ENCODE measurements at regions not wholly inside any gene's neighbourhood (a gene's known extent, or its start where the extent isn't known, plus 50 kb on each side); places are given as distances from the start of the nearest gene placed in this dataset.

DNA sequence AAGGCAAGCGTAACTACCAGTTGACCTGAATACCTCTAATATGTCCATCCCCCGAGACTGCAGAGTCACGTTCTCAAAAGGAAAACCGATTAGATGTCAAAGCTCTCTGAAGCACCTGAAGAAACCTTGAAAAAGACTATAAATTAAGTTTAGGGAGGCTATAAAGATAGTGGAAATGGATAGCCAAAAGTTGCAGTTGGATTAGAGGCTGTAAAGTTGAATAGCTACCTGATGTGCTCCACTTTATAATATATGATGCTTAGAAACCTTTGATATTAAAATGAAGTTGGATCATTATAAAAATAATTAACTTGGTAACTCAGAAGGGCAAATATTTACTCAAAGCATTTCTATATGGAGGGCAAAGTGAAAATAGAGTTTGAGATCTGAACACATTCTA is 506.6 kb upstream of the AGA start:
- ChIA-PET POLR2A (ENCODE audit: unreplicated experiment) (no interaction called here), CTCF (interaction anchor here (0.7 kb wide), 1 partner anchor 205 kb away, joined by 3 read pairs; no protein-coding TSS in a partner anchor)
- TF ChIP-seq NFE2L2 (IDR thresholded peaks at IDR 0.05; ENCODE audit: low read depth, low read length) = no peak
- TF ChIP-seq MAFK (IDR thresholded peaks at IDR 0.05; ENCODE audit: low read depth, low read length) = no peak
- TF ChIP-seq, protein P1, sequence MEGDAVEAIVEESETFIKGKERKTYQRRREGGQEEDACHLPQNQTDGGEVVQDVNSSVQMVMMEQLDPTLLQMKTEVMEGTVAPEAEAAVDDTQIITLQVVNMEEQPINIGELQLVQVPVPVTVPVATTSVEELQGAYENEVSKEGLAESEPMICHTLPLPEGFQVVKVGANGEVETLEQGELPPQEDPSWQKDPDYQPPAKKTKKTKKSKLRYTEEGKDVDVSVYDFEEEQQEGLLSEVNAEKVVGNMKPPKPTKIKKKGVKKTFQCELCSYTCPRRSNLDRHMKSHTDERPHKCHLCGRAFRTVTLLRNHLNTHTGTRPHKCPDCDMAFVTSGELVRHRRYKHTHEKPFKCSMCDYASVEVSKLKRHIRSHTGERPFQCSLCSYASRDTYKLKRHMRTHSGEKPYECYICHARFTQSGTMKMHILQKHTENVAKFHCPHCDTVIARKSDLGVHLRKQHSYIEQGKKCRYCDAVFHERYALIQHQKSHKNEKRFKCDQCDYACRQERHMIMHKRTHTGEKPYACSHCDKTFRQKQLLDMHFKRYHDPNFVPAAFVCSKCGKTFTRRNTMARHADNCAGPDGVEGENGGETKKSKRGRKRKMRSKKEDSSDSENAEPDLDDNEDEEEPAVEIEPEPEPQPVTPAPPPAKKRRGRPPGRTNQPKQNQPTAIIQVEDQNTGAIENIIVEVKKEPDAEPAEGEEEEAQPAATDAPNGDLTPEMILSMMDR (conservative IDR thresholded peaks at IDR 0.05; ENCODE audit: low read depth, low read length) = no peak
- TF ChIP-seq, protein P2, sequence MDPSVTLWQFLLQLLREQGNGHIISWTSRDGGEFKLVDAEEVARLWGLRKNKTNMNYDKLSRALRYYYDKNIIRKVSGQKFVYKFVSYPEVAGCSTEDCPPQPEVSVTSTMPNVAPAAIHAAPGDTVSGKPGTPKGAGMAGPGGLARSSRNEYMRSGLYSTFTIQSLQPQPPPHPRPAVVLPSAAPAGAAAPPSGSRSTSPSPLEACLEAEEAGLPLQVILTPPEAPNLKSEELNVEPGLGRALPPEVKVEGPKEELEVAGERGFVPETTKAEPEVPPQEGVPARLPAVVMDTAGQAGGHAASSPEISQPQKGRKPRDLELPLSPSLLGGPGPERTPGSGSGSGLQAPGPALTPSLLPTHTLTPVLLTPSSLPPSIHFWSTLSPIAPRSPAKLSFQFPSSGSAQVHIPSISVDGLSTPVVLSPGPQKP (IDR thresholded peaks at IDR 0.05; ENCODE audit: borderline replicate concordance, low read depth, low read length) = no peak
- H2BK120ac ChIP-seq (ENCODE audit: low read depth, low read length) = no peak overlapping the region
- H4K91ac ChIP-seq (ENCODE audit: insufficient read depth, low read depth, low read length) = no peak overlapping the region
- H3K18ac ChIP-seq (ENCODE audit: low read depth, low read length) = no peak overlapping the region
- no peak overlapping the region for H3K9ac ChIP-seq (ENCODE audit: low read depth, low read length)
- no peak overlapping the region for H2BK15ac ChIP-seq (ENCODE audit: low read depth, low read length)
- H2BK5ac ChIP-seq (ENCODE audit: low read depth, low read length, poor library complexity, severe bottlenecking) = no peak overlapping the region
- no TSS peak for BruUV-seq (replicated peaks)
- H3K23ac ChIP-seq (ENCODE audit: low read depth, low read length) = no peak overlapping the region
- in situ Hi-C loops (cut with MboI; ENCODE audit: low sequenced_read_pairs) (no loop called here), dilution Hi-C loops (cut with HindIII; ENCODE audit: low sequenced_read_pairs, unreplicated experiment) (no loop called here), intact Hi-C loops (cut with micrococcal nuclease) (no loop called here)
- H3K56ac ChIP-seq (ENCODE audit: extremely low read depth, insufficient read depth, low read length) = no peak overlapping the region
- no peak overlapping the region for H3K4me2 ChIP-seq (ENCODE audit: low read depth, low read length)
- H2BK20ac ChIP-seq (ENCODE audit: low read depth, low read length) = no peak overlapping the region
- no peaks in the 10 kb centered on the region for H3K36me3 ChIP-seq (ENCODE audit: control insufficient read depth, insufficient read depth, low read length)
- no peaks in the 10 kb centered on the region for H3K79me1 ChIP-seq (ENCODE audit: low read depth in 1 of 2, low read length in 2 of 2)
- H2AFZ ChIP-seq (replicated peaks; ENCODE audit: low read length, poor library complexity) = no peak overlapping the region
- no peak overlapping the region for H3K4me3 ChIP-seq (ENCODE audit: insufficient read depth, low read depth, low read length)
- H4K8ac ChIP-seq (ENCODE audit: low read depth in 2 of 2, low read length in 2 of 2) = no peak overlapping the region
- H4K20me1 ChIP-seq (ENCODE audit: insufficient read depth, low read length) = no peaks in the 10 kb centered on the region
- no peaks in the 10 kb centered on the region for H3K4me1 ChIP-seq (ENCODE audit: control insufficient read depth, insufficient read depth, low read length)
- no peak overlapping the region for H4K5ac ChIP-seq (ENCODE audit: low read depth, low read length)
- H3K9me1 ChIP-seq (ENCODE audit: insufficient read depth, low read length) = no peaks in the 10 kb centered on the region
- H2AK5ac ChIP-seq (ENCODE audit: low read depth, low read length) = no peak overlapping the region
- H3K9me3 ChIP-seq (ENCODE audit: control insufficient read depth, insufficient read depth, low read length) = no peaks in the 10 kb centered on the region
- DNase-seq (no peak), ATAC-seq (ENCODE audit: low read depth) (no peak)
- no CpG with 5 or more reads among the region's 4 CpGs for WGBS, 2 experiments (ENCODE audit: extremely low coverage in 2 of 2, insufficient read length in 1 of 2)
- no peak overlapping the region for H3K4ac ChIP-seq (ENCODE audit: low read depth, low read length)
- no peak overlapping the region for H2AK9ac ChIP-seq (replicated peaks; ENCODE audit: low read depth, low read length, poor library complexity)
- no peak overlapping the region for H3K27ac ChIP-seq (ENCODE audit: insufficient read depth, low read length)
- H3K27me3 ChIP-seq (ENCODE audit: control insufficient read depth, insufficient read depth, low read length) = no peaks in the 10 kb centered on the region
- no peak overlapping the region for H3K14ac ChIP-seq (replicated peaks; ENCODE audit: low read depth, low read length)

Measured in IMR-90 (cell line).